HepG2 (cell line): ENCODE measurements at regions not wholly inside any gene's neighbourhood (a gene's known extent, or its start where the extent isn't known, plus 50 kb on each side); places are given as distances from the start of the nearest gene placed in this dataset.

ENCODE experiments used
- CHCHD3 ChIP-seq: sonication (generic); formaldehyde crosslinking; IDR thresholded peaks from 2 replicates; pipeline ENCODE4 v1.8.0; 2022; ENCODE audit warnings: mild to moderate bottlenecking, missing genetic modification reagents, moderate library complexity
- IRF1 ChIP-seq: sonication (generic); formaldehyde crosslinking; IDR thresholded peaks from 2 replicates; pipeline ENCODE4 v1.4.0; 2020; ENCODE audit warnings: low read depth, mild to moderate bottlenecking, missing genetic modification reagents
- KIAA2018 ChIP-seq: sonication (generic); formaldehyde crosslinking; IDR thresholded peaks from 2 replicates; pipeline ENCODE4 v1.5.0; 2020; ENCODE audit warnings: mild to moderate bottlenecking, missing genetic modification reagents, borderline replicate concordance
- KLF13 ChIP-seq: sonication (generic); formaldehyde crosslinking; IDR thresholded peaks from 2 replicates; pipeline ENCODE4 v1.4.0; 2020; ENCODE audit warnings: mild to moderate bottlenecking, missing genetic modification reagents
- MBD4 ChIP-seq: IDR thresholded peaks from 2 replicates; pipeline ENCODE4 v1.6.1; 2012; ENCODE audit warnings: low read length, inconsistent platforms, borderline replicate concordance
- NFATC3 ChIP-seq: sonication (generic); formaldehyde crosslinking; IDR thresholded peaks from 2 replicates; pipeline ENCODE4 v1.5.1; 2020; ENCODE audit warnings: mild to moderate bottlenecking, missing genetic modification reagents
- NFKB2 ChIP-seq: sonication (generic); formaldehyde crosslinking; IDR thresholded peaks from 2 replicates; pipeline ENCODE4 v1.4.0; 2020; ENCODE audit warnings: missing genetic modification reagents, borderline replicate concordance
- POLR2A ChIP-seq, 2 experiments: IDR thresholded peaks; 2 replicates each; pipeline ENCODE4 v1.6.1; 2011; ENCODE audit warnings: low read depth in 2 of 2, low read length in 2 of 2, mild to moderate bottlenecking in 1 of 2, moderate library complexity in 1 of 2; ENCODE audit not compliant: insufficient read depth in 1 of 2
- WIZ ChIP-seq: sonication (generic); formaldehyde crosslinking; IDR thresholded peaks from 2 replicates; pipeline ENCODE4 v1.5.1; 2020; ENCODE audit warnings: mild to moderate bottlenecking, missing genetic modification reagents
- ZNF142 ChIP-seq: sonication (generic); formaldehyde crosslinking; IDR thresholded peaks from 2 replicates; pipeline ENCODE4 v1.4.0; 2020; ENCODE audit warnings: missing genetic modification reagents
- ZNF275 ChIP-seq: sonication (generic); formaldehyde crosslinking; IDR thresholded peaks from 2 replicates; pipeline ENCODE4 v1.8.0; 2022; ENCODE audit warnings: missing genetic modification reagents, mild to moderate bottlenecking, inconsistent platforms, borderline replicate concordance
- ZNF337 ChIP-seq: sonication (generic); formaldehyde crosslinking; IDR thresholded peaks from 2 replicates; pipeline ENCODE4 v1.5.1; 2020; ENCODE audit warnings: missing genetic modification reagents, low read depth, mild to moderate bottlenecking, borderline replicate concordance
- ZNF546 ChIP-seq: sonication (generic); formaldehyde crosslinking; conservative IDR thresholded peaks from 2 replicates; pipeline ENCODE4 v1.8.1; 2023; ENCODE audit warnings: mild to moderate bottlenecking, missing genetic modification reagents
- ZNF747 ChIP-seq: sonication (generic); formaldehyde crosslinking; IDR thresholded peaks from 2 replicates; pipeline ENCODE4 v1.8.1; 2023; ENCODE audit warnings: missing genetic modification reagents, mild to moderate bottlenecking, borderline replicate concordance
- ZSCAN31 ChIP-seq: sonication (generic); formaldehyde crosslinking; IDR thresholded peaks from 2 replicates; pipeline ENCODE4 v1.5.0; 2020; ENCODE audit warnings: low read depth, mild to moderate bottlenecking, missing genetic modification reagents

- no peak for TF ChIP-seq ZSCAN31 (CRISPR knock-in tag)
- TF ChIP-seq MBD4, result no peak
- no peak for TF ChIP-seq NFKB2
- TF ChIP-seq ZNF747, result no peak
- no peak for TF ChIP-seq ZNF275 (CRISPR knock-in tag)
- TF ChIP-seq KLF13 (CRISPR knock-in tag), result no peak
- no peak for TF ChIP-seq CHCHD3
- no peak for TF ChIP-seq NFATC3 (CRISPR knock-in tag)
- TF ChIP-seq ZNF546 (CRISPR knock-in tag), result no peak
- no peak for TF ChIP-seq POLR2A (IDR thresholded peaks at IDR 0.05; ENCODE audit: insufficient read depth in 1 of 2, low read depth in 2 of 2, low read length in 2 of 2)
- no peak for TF ChIP-seq WIZ (CRISPR knock-in tag)
- TF ChIP-seq IRF1 (CRISPR knock-in tag), result no peak
- TF ChIP-seq ZNF142 (CRISPR knock-in tag), result no peak
- no peak for TF ChIP-seq KIAA2018 (CRISPR knock-in tag)
- no peak for TF ChIP-seq ZNF337 (CRISPR knock-in tag)
These were observed 92.3 kb downstream of the RFPL4B start (continued) for GRCh38 chr6:112439432-112439831.
